NB4 (cell line): ENCODE measurements at regions not wholly inside any gene's neighbourhood (a gene's known extent, or its start where the extent isn't known, plus 50 kb on each side); places are given as distances from the start of the nearest gene placed in this dataset.

Experiments used
- CTCF ChIP-seq: IDR thresholded peaks from one replicate; pipeline ENCODE4 v1.5.1; 2012; ENCODE audit warnings: low read depth, low read length
- POLR2A ChIP-seq: IDR thresholded peaks from 2 replicates; pipeline ENCODE4 v1.6.1; 2011; ENCODE audit warnings: mild to moderate bottlenecking; ENCODE audit not compliant: insufficient read length; ENCODE audit errors: extremely low read depth

- no peak for TF ChIP-seq POLR2A
- TF ChIP-seq CTCF = no peak
Observed at GRCh38 chr11:103539166-103539565, 429.9 kb downstream of the DYNC2H1 start.
